Myocyte (in vitro differentiated cells): ENCODE measurements at regions not wholly inside any gene's neighbourhood (a gene's known extent, or its start where the extent isn't known, plus 50 kb on each side); places are given as distances from the start of the nearest gene placed in this dataset.

Experiments
- DNase-seq: peaks from one replicate; pipeline ENCODE4 v3.0.0-alpha.2; 2012; ENCODE audit warnings: low read depth

- no peak for DNase-seq
Observed at GRCh38 chr15:70194266-70194665, 96.5 kb upstream of the TLE3 start.

- DNase-seq: no peak
Observed at GRCh38 chr15:70193734-70194133, 96.0 kb upstream of the TLE3 start.

- no peak for DNase-seq
Observed at GRCh38 chr15:70192490-70192889, 94.8 kb upstream of the TLE3 start.

GRCh38 chr15:70192041-70192440, 94.3 kb upstream of the TLE3 start:
- DNase-seq: no peak

- DNase-seq: no peak
Observed at GRCh38 chr15:70190965-70191364, 93.2 kb upstream of the TLE3 start.

- no peak for DNase-seq
Observed at GRCh38 chr15:70189826-70190695, 92.3 kb upstream of the TLE3 start.

GRCh38 chr15:70188286-70188685, 90.6 kb upstream of the TLE3 start:
- DNase-seq: no peak

GRCh38 chr15:70187331-70187730, 89.6 kb upstream of the TLE3 start:
- no peak for DNase-seq

GRCh38 chr15:70186152-70186551, 88.4 kb upstream of the TLE3 start:
- peak; percentile 47 for DNase-seq

GRCh38 chr15:70185251-70185711, 87.6 kb upstream of the TLE3 start:
- no peak for DNase-seq

- peak; percentile 65 for DNase-seq
Observed at GRCh38 chr15:70182858-70183695, 85.4 kb upstream of the TLE3 start.

- no peak for DNase-seq
Observed at GRCh38 chr15:70181626-70182255, 84.0 kb upstream of the TLE3 start.

GRCh38 chr15:70180186-70180875, 82.6 kb upstream of the TLE3 start:
- no peak for DNase-seq

- DNase-seq: no peak
Observed at GRCh38 chr15:70179309-70179892, 81.7 kb upstream of the TLE3 start.

- no peak for DNase-seq
Observed at GRCh38 chr15:70178335-70179084, 80.8 kb upstream of the TLE3 start.

GRCh38 chr15:70172566-70173225, 75.0 kb upstream of the TLE3 start:
- DNase-seq: no peak

- DNase-seq: no peak
Observed at GRCh38 chr15:70172124-70172523, 74.4 kb upstream of the TLE3 start.

- no peak for DNase-seq
Observed at GRCh38 chr15:70171256-70171886, 73.7 kb upstream of the TLE3 start.

- DNase-seq: no peak
Observed at GRCh38 chr15:70170096-70170699, 72.5 kb upstream of the TLE3 start.
